SK-N-SH treated with all-trans-retinoic acid at 6 μM for 48 hours (cell line): ENCODE measurements at regions not wholly inside any gene's neighbourhood (a gene's known extent, or its start where the extent isn't known, plus 50 kb on each side); places are given as distances from the start of the nearest gene placed in this dataset.

Source experiments
- ATAC-seq: fragments of 200-7000 bp; cut with Tn5 transposase; 3 replicates; pipeline ENCODE4 v1.9.1; 2020; ENCODE audit warnings: mild to moderate bottlenecking, moderate library complexity
- ARNTL ChIP-seq: fragments of 450-650 bp; formaldehyde crosslinking; IDR thresholded peaks from 2 replicates; pipeline ENCODE4 v1.5.0; 2020; ENCODE audit warnings: low read depth, mild to moderate bottlenecking, moderate library complexity, borderline replicate concordance
- BACH2 ChIP-seq: fragments of 250-450 bp; sonication (Bioruptor Pico); IDR thresholded peaks from 2 replicates; pipeline ENCODE4 v1.9.0; 2021; ENCODE audit warnings: mild to moderate bottlenecking, borderline replicate concordance
- CSDC2 ChIP-seq: fragments of 250-450 bp; sonication (Bioruptor Pico); IDR thresholded peaks from 2 replicates; pipeline ENCODE4 v1.5.0; 2020; ENCODE audit warnings: mild to moderate bottlenecking, moderate library complexity
- CSRNP3 ChIP-seq: fragments of 250-450 bp; sonication (Bioruptor Pico); IDR thresholded peaks from 2 replicates; pipeline ENCODE4 v1.5.1; 2021; ENCODE audit warnings: mild to moderate bottlenecking, moderate library complexity
- ESRRG ChIP-seq: fragments of 250-450 bp; sonication (Bioruptor Pico); IDR thresholded peaks from 2 replicates; pipeline ENCODE4 v1.6.1; 2021; ENCODE audit warnings: mild to moderate bottlenecking
- GLIS3 ChIP-seq: fragments of 250-450 bp; sonication (Bioruptor Pico); IDR thresholded peaks from 2 replicates; pipeline ENCODE4 v1.5.0; 2020; ENCODE audit warnings: mild to moderate bottlenecking, moderate library complexity
- ISL1 ChIP-seq: fragments of 250-450 bp; sonication (Bioruptor Pico); IDR thresholded peaks from 2 replicates; pipeline ENCODE4 v2.1.2; 2022; ENCODE audit warnings: mild to moderate bottlenecking, moderate library complexity
- OSR1 ChIP-seq: fragments of 250-450 bp; sonication (Bioruptor Pico); IDR thresholded peaks from 2 replicates; pipeline ENCODE4 v1.8.0; 2022; ENCODE audit warnings: moderate library complexity, mild to moderate bottlenecking, inconsistent platforms
- POU6F1 ChIP-seq: fragments of 250-450 bp; sonication (Bioruptor Pico); IDR thresholded peaks from 2 replicates; pipeline ENCODE4 v1.8.0; 2021; ENCODE audit warnings: low read depth, mild to moderate bottlenecking, moderate library complexity, borderline replicate concordance
- PPARA ChIP-seq: fragments of 250-450 bp; sonication (Bioruptor Pico); IDR thresholded peaks from 2 replicates; pipeline ENCODE4 v1.5.0; 2020; ENCODE audit warnings: mild to moderate bottlenecking, borderline replicate concordance
- RARB ChIP-seq: fragments of 250-450 bp; sonication (Bioruptor Pico); IDR thresholded peaks from 2 replicates; pipeline ENCODE4 v1.8.0; 2021; ENCODE audit warnings: mild to moderate bottlenecking, moderate library complexity
- SNAI2 ChIP-seq: fragments of 250-450 bp; sonication (Bioruptor Pico); IDR thresholded peaks from 2 replicates; pipeline ENCODE4 v1.5.0; 2020; ENCODE audit warnings: mild to moderate bottlenecking, moderate library complexity
- TCF4 ChIP-seq: fragments of 250-450 bp; sonication (Bioruptor Pico); IDR thresholded peaks from 2 replicates; pipeline ENCODE4 v1.8.0; 2021; ENCODE audit warnings: mild to moderate bottlenecking, moderate library complexity, borderline replicate concordance
- TOX ChIP-seq: fragments of 250-450 bp; sonication (Bioruptor Pico); IDR thresholded peaks from 2 replicates; pipeline ENCODE4 v1.8.0; 2021; ENCODE audit warnings: mild to moderate bottlenecking, moderate library complexity, borderline replicate concordance
- TSHZ2 ChIP-seq: fragments of 250-450 bp; sonication (Bioruptor Pico); IDR thresholded peaks from 2 replicates; pipeline ENCODE4 v1.5.0; 2020; ENCODE audit warnings: mild to moderate bottlenecking, moderate library complexity
- ZC3H10 ChIP-seq: fragments of 250-450 bp; sonication (Bioruptor Pico); IDR thresholded peaks from 2 replicates; pipeline ENCODE4 v1.5.1; 2021; ENCODE audit warnings: mild to moderate bottlenecking, moderate library complexity
- ZFP3 ChIP-seq: fragments of 250-450 bp; sonication (Bioruptor Pico); IDR thresholded peaks from 2 replicates; pipeline ENCODE4 v1.5.0; 2020; ENCODE audit warnings: mild to moderate bottlenecking, moderate library complexity
- ZFP30 ChIP-seq: fragments of 450-650 bp; formaldehyde crosslinking; IDR thresholded peaks from 2 replicates; pipeline ENCODE4 v1.5.0; 2022; ENCODE audit warnings: mild to moderate bottlenecking, moderate library complexity
- ZNF565 ChIP-seq: fragments of 450-650 bp; formaldehyde crosslinking; conservative IDR thresholded peaks from 2 replicates; pipeline ENCODE4 v1.5.0; 2020; ENCODE audit warnings: low read depth, mild to moderate bottlenecking, moderate library complexity
- ZNF8 ChIP-seq: fragments of 450-650 bp; formaldehyde crosslinking; IDR thresholded peaks from 2 replicates; pipeline ENCODE4 v1.5.0; 2020; ENCODE audit warnings: mild to moderate bottlenecking, moderate library complexity
- TF ChIP-seq, protein P1 (sequence below): fragments of 250-450 bp; sonication (Bioruptor Pico); IDR thresholded peaks from 2 replicates; pipeline ENCODE4 v1.5.1; 2020; ENCODE audit warnings: low read depth, mild to moderate bottlenecking, moderate library complexity
- TF ChIP-seq, protein P2 (sequence below): fragments of 250-450 bp; sonication (Bioruptor Pico); IDR thresholded peaks from 2 replicates; pipeline ENCODE4 v1.8.0; 2020; ENCODE audit warnings: mild to moderate bottlenecking, moderate library complexity, borderline replicate concordance

DNA sequence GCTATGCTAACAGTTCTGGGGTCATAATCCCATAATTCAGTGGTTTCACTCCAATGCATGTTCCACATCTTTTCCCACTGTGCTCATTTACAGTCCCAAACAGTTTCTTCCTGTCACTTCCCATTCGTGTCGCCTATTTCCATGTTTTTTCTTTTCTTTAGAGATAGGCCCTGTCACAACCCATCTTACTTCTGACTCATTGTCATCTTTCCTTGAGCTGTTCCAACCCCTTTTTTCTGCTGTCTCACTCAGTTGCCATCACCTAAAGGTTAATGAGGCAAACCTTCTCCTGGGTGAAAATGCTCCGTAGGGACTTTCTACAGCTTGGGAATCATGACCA is 814.5 kb downstream of the VGLL3 start:
- TF ChIP-seq TOX = no peak
- TF ChIP-seq CSDC2 (CRISPR knock-in tag) = no peak
- no peak for TF ChIP-seq ZFP30 (CRISPR knock-in tag)
- TF ChIP-seq CSRNP3 (CRISPR knock-in tag) = no peak
- TF ChIP-seq BACH2 (CRISPR knock-in tag) = no peak
- TF ChIP-seq ZNF8 (CRISPR knock-in tag) = no peak
- no peak for TF ChIP-seq ZNF565 (CRISPR knock-in tag)
- TF ChIP-seq TCF4 (CRISPR knock-in tag) = no peak
- no peak for TF ChIP-seq ZFP3 (CRISPR knock-in tag)
- TF ChIP-seq, protein P1, sequence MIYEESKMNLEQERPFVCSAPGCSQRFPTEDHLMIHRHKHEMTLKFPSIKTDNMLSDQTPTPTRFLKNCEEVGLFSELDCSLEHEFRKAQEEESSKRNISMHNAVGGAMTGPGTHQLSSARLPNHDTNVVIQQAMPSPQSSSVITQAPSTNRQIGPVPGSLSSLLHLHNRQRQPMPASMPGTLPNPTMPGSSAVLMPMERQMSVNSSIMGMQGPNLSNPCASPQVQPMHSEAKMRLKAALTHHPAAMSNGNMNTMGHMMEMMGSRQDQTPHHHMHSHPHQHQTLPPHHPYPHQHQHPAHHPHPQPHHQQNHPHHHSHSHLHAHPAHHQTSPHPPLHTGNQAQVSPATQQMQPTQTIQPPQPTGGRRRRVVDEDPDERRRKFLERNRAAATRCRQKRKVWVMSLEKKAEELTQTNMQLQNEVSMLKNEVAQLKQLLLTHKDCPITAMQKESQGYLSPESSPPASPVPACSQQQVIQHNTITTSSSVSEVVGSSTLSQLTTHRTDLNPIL = no peak
- no peak for TF ChIP-seq OSR1 (CRISPR knock-in tag)
- no peak for TF ChIP-seq ZC3H10
- TF ChIP-seq POU6F1 (CRISPR knock-in tag) = no peak
- no peak for TF ChIP-seq ISL1
- no peak for TF ChIP-seq RARB (CRISPR knock-in tag)
- no peak for TF ChIP-seq ESRRG (CRISPR knock-in tag)
- TF ChIP-seq SNAI2 (CRISPR knock-in tag) = no peak
- TF ChIP-seq PPARA (CRISPR knock-in tag) = no peak
- TF ChIP-seq ARNTL (CRISPR knock-in tag) = no peak
- ATAC-seq = no peak

DNA sequence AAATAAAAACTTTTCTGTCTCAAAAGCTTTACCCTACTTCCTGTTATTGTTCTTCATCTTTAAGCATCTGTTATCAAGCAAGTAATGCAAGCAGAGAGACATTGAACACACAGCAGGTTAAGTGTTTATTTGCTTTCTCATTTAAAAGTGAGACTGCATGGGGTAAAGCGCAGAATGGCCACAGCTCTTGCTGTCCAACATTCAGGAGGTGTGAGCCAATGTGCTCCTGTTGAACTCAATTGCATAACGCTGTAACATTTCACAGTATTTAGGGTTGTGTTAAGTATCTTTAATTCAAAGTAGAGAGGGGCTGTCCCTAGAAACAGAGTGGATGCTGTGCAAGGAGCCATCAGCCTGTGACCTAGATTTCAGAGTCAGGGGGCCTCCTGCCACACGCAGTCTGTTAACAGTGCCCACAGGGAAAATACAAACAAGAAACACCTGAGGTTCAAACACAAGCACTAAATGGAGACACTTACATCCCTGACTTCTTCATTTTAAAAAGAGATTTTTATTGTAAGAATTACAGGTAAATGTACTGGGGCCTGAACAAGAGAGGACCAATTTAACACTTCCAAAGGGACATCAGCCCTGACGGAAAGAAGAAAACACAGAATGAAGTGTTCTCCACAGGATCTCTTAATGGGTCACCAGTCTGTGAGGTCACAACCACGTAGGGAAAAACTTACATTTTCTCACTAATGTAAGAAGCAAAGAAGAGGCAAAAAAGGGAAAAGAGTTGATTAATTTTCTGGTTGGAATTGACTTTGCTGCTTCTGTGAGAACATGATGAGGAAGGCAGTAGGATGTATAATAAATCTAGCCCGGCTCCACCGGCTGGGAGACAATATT is 815.1 kb downstream of the VGLL3 start:
- TF ChIP-seq CSDC2 (CRISPR knock-in tag) (no peak), TSHZ2 (CRISPR knock-in tag) (no peak), ARNTL (CRISPR knock-in tag) (no peak), OSR1 (CRISPR knock-in tag) (no peak), SNAI2 (CRISPR knock-in tag) (no peak), RARB (CRISPR knock-in tag) (no peak), ESRRG (CRISPR knock-in tag) (no peak), TCF4 (CRISPR knock-in tag) (no peak), ZC3H10 (no peak), BACH2 (CRISPR knock-in tag) (no peak), GLIS3 (CRISPR knock-in tag) (no peak), CSRNP3 (CRISPR knock-in tag) (no peak), PPARA (CRISPR knock-in tag) (no peak), ZNF565 (CRISPR knock-in tag) (no peak), ZFP3 (CRISPR knock-in tag) (no peak), ZFP30 (CRISPR knock-in tag) (no peak)
- TF ChIP-seq, protein P2, sequence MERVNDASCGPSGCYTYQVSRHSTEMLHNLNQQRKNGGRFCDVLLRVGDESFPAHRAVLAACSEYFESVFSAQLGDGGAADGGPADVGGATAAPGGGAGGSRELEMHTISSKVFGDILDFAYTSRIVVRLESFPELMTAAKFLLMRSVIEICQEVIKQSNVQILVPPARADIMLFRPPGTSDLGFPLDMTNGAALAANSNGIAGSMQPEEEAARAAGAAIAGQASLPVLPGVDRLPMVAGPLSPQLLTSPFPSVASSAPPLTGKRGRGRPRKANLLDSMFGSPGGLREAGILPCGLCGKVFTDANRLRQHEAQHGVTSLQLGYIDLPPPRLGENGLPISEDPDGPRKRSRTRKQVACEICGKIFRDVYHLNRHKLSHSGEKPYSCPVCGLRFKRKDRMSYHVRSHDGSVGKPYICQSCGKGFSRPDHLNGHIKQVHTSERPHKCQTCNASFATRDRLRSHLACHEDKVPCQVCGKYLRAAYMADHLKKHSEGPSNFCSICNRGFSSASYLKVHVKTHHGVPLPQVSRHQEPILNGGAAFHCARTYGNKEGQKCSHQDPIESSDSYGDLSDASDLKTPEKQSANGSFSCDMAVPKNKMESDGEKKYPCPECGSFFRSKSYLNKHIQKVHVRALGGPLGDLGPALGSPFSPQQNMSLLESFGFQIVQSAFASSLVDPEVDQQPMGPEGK = no peak
- TF ChIP-seq, all 23 proteins: peak for 0
- ATAC-seq = no peak
